IMR-90 (cell line): ENCODE measurements at regions not wholly inside any gene's neighbourhood (a gene's known extent, or its start where the extent isn't known, plus 50 kb on each side); places are given as distances from the start of the nearest gene placed in this dataset.

Experiments
- ATAC-seq: fragments of 200-7000 bp; cut with Tn5 transposase; 2 replicates; pipeline ENCODE4 v1.9.1; 2020; ENCODE audit warnings: low read depth, mild to moderate bottlenecking, moderate library complexity
- BruUV-seq: library from RNA; stranded (reverse); fragments of 400-500 nt; replicated peaks from 2 replicates; lab custom pipeline; 2021; lab: Mats Ljungman, UMichigan
- CTCF ChIA-PET: fragments of 300-600 bp; formaldehyde crosslinking; extraction: SDS; loops from one replicate; lab custom pipeline; 2021; ENCODE audit warnings: antibody characterized with exemption; lab: Yijun Ruan, JAX
- POLR2A ChIA-PET: fragments of 300-600 bp; sonication (Branson Sonifier 250); formaldehyde crosslinking; loops from one replicate; lab custom pipeline; 2022; ENCODE audit warnings: antibody characterized with exemption; ENCODE audit not compliant: unreplicated experiment; lab: Charles Lee
- DNase-seq: peaks from one replicate; pipeline ENCODE4 v3.0.0; 2013
- H2AFZ ChIP-seq: replicated peaks from 2 replicates; pipeline ENCODE3; 2013; ENCODE audit warnings: low read length, mild to moderate bottlenecking; ENCODE audit not compliant: poor library complexity
- H2AK5ac ChIP-seq: 2 replicates; pipeline ENCODE4 v1.6.1; 2013; ENCODE audit warnings: low read depth, low read length, inconsistent platforms
- H2AK9ac ChIP-seq: replicated peaks from 2 replicates; pipeline ENCODE3; 2013; ENCODE audit warnings: mild to moderate bottlenecking, low read depth, low read length, moderate library complexity; ENCODE audit not compliant: poor library complexity
- H2BK120ac ChIP-seq: 2 replicates; pipeline ENCODE4 v1.6.1; 2013; ENCODE audit warnings: low read depth, low read length, inconsistent platforms
- H2BK15ac ChIP-seq: 3 replicates; pipeline ENCODE4 v1.6.1; 2013; ENCODE audit warnings: low read depth, low read length, inconsistent platforms
- H2BK20ac ChIP-seq: 2 replicates; pipeline ENCODE4 v1.6.1; 2013; ENCODE audit warnings: low read depth, mild to moderate bottlenecking, inconsistent platforms, low read length, moderate library complexity
- H2BK5ac ChIP-seq: 2 replicates; pipeline ENCODE4 v1.6.1; 2013; ENCODE audit warnings: mild to moderate bottlenecking, low read depth, low read length, inconsistent platforms; ENCODE audit not compliant: poor library complexity, severe bottlenecking
- H3K14ac ChIP-seq: replicated peaks from 2 replicates; pipeline ENCODE4 v1.6.1; 2013; ENCODE audit warnings: low read depth, low read length, inconsistent platforms
- H3K18ac ChIP-seq: 2 replicates; pipeline ENCODE4 v1.6.1; 2013; ENCODE audit warnings: low read depth, low read length, control low read depth
- H3K23ac ChIP-seq: 2 replicates; pipeline ENCODE4 v1.6.1; 2013; ENCODE audit warnings: low read depth, low read length, inconsistent platforms
- H3K27ac ChIP-seq: 2 replicates; pipeline ENCODE4 v1.5.1; 2013; ENCODE audit warnings: mild to moderate bottlenecking, control low read depth, low read length; ENCODE audit not compliant: insufficient read depth
- H3K27me3 ChIP-seq: 2 replicates; pipeline ENCODE4 v1.6.1; 2013; ENCODE audit warnings: low read length; ENCODE audit not compliant: control insufficient read depth, insufficient read depth
- H3K36me3 ChIP-seq: 2 replicates; pipeline ENCODE4 v1.6.1; 2013; ENCODE audit warnings: low read length, mixed read lengths; ENCODE audit not compliant: control insufficient read depth, insufficient read depth
- H3K4ac ChIP-seq: 2 replicates; pipeline ENCODE4 v1.6.1; 2013; ENCODE audit warnings: low read depth, low read length, inconsistent platforms
- H3K4me1 ChIP-seq: 2 replicates; pipeline ENCODE4 v1.6.1; 2013; ENCODE audit warnings: low read length, mixed read lengths; ENCODE audit not compliant: control insufficient read depth, insufficient read depth
- H3K4me2 ChIP-seq: 2 replicates; pipeline ENCODE4 v1.6.1; 2013; ENCODE audit warnings: low read depth, mild to moderate bottlenecking, control low read depth, low read length, moderate library complexity
- H3K4me3 ChIP-seq: 2 replicates; pipeline ENCODE4 v1.5.1; 2013; ENCODE audit warnings: low read depth, mild to moderate bottlenecking, control low read depth, low read length, moderate library complexity; ENCODE audit not compliant: insufficient read depth
- H3K56ac ChIP-seq: 2 replicates; pipeline ENCODE4 v1.6.1; 2013; ENCODE audit warnings: low read length, inconsistent platforms; ENCODE audit not compliant: insufficient read depth; ENCODE audit errors: extremely low read depth
- H3K79me1 ChIP-seq, 2 experiments: 2 replicates each; pipeline ENCODE4 v1.6.1; 2013; ENCODE audit warnings: low read length in 2 of 2, inconsistent platforms in 1 of 2, low read depth in 1 of 2
- H3K9ac ChIP-seq: 2 replicates; pipeline ENCODE4 v1.6.1; 2013; ENCODE audit warnings: low read depth, low read length, control low read depth
- H3K9me1 ChIP-seq: 2 replicates; pipeline ENCODE4 v1.6.1; 2013; ENCODE audit warnings: low read length, inconsistent platforms; ENCODE audit not compliant: insufficient read depth
- H3K9me3 ChIP-seq: 2 replicates; pipeline ENCODE4 v1.6.1; 2013; ENCODE audit warnings: low read length; ENCODE audit not compliant: control insufficient read depth, insufficient read depth
- H4K20me1 ChIP-seq: 2 replicates; pipeline ENCODE4 v1.6.1; 2013; ENCODE audit warnings: low read length, inconsistent platforms; ENCODE audit not compliant: insufficient read depth
- H4K5ac ChIP-seq: 2 replicates; pipeline ENCODE4 v1.6.1; 2013; ENCODE audit warnings: mild to moderate bottlenecking, low read depth, low read length, control low read depth
- H4K8ac ChIP-seq, 2 experiments: 2 replicates each; pipeline ENCODE4 v1.6.1; 2013; ENCODE audit warnings: low read depth in 2 of 2, low read length in 2 of 2, control low read depth in 1 of 2, inconsistent platforms in 1 of 2
- H4K91ac ChIP-seq: 2 replicates; pipeline ENCODE4 v1.6.1; 2013; ENCODE audit warnings: low read depth, low read length, inconsistent platforms; ENCODE audit not compliant: insufficient read depth
- BHLHE40 ChIP-seq: fragments of 150-350 bp; IDR thresholded peaks from 2 replicates; pipeline ENCODE4 v1.6.1; 2016; ENCODE audit warnings: mild to moderate bottlenecking, low read depth, low read length
- CHD1 ChIP-seq: IDR thresholded peaks from 2 replicates; pipeline ENCODE4 v1.6.1; 2012; ENCODE audit warnings: low read depth, low read length, improper control_type of control experiment
- CTCF ChIP-seq: conservative IDR thresholded peaks from 2 replicates; pipeline ENCODE4 v1.5.1; 2012; ENCODE audit warnings: mild to moderate bottlenecking, low read depth, low read length, improper control_type of control experiment
- ELK1 ChIP-seq: fragments of 150-350 bp; IDR thresholded peaks from 2 replicates; pipeline ENCODE4 v1.6.1; 2016; ENCODE audit warnings: low read depth, mild to moderate bottlenecking, low read length, moderate library complexity, borderline replicate concordance
- FOS ChIP-seq: fragments of 150-350 bp; IDR thresholded peaks from 2 replicates; pipeline ENCODE4 v1.6.1; 2016; ENCODE audit warnings: low read depth, low read length
- MAFK ChIP-seq: IDR thresholded peaks from 2 replicates; pipeline ENCODE4 v1.6.1; 2012; ENCODE audit warnings: low read depth, low read length, improper control_type of control experiment
- MAZ ChIP-seq: IDR thresholded peaks from 2 replicates; pipeline ENCODE4 v1.6.1; 2012; ENCODE audit warnings: low read depth, mild to moderate bottlenecking, low read length, improper control_type of control experiment, moderate library complexity, borderline replicate concordance
- MXI1 ChIP-seq: IDR thresholded peaks from 2 replicates; pipeline ENCODE4 v1.6.1; 2012; ENCODE audit warnings: low read depth, mild to moderate bottlenecking, low read length, moderate library complexity, borderline replicate concordance
- NFE2L2 ChIP-seq: fragments of 150-350 bp; IDR thresholded peaks from 2 replicates; pipeline ENCODE4 v1.6.1; 2016; ENCODE audit warnings: low read depth, mild to moderate bottlenecking, low read length
- POLR2A ChIP-seq: IDR thresholded peaks from 2 replicates; pipeline ENCODE4 v1.6.1; 2012; ENCODE audit warnings: mild to moderate bottlenecking, low read depth, low read length
- RAD21 ChIP-seq: IDR thresholded peaks from 2 replicates; pipeline ENCODE4 v1.6.1; 2012; ENCODE audit warnings: low read length, improper control_type of control experiment
- RCOR1 ChIP-seq: IDR thresholded peaks from 2 replicates; pipeline ENCODE4 v1.6.1; 2012; ENCODE audit warnings: mild to moderate bottlenecking, low read length, improper control_type of control experiment; ENCODE audit not compliant: insufficient replicate concordance
- RFX5 ChIP-seq: IDR thresholded peaks from 2 replicates; pipeline ENCODE4 v1.8.0; 2012; ENCODE audit warnings: low read depth, mild to moderate bottlenecking, low read length, moderate library complexity
- USF2 ChIP-seq: fragments of 150-350 bp; IDR thresholded peaks from 2 replicates; pipeline ENCODE4 v1.6.1; 2017; ENCODE audit warnings: mild to moderate bottlenecking, antibody characterized with exemption, low read length, low read depth
- WGBS, 2 experiments: methylation state at CpG; one replicate each; pipeline versions ENCODE4 v1.1.5 to v1.1.7; 2013; ENCODE audit warnings: missing lambda C conversion rate in 2 of 2; ENCODE audit not compliant: insufficient read length in 1 of 2; ENCODE audit errors: extremely low coverage in 2 of 2; 5-methylcytosine and 5-hydroxymethylcytosine counted together
- dilution Hi-C: fragments of 300-500 bp; cut with HindIII; formaldehyde crosslinking; loops from one replicate; pipeline ENCODE4 v1.14.3; 2018; ENCODE audit warnings: low sequenced_read_pairs; ENCODE audit not compliant: unreplicated experiment
- in situ Hi-C: fragments of 300-500 bp; cut with MboI; formaldehyde crosslinking; loops from 3 replicates; pipeline ENCODE4 v1.14.3; 2019; ENCODE audit warnings: low sequenced_read_pairs, inconsistent platforms, mixed read lengths
- intact Hi-C: fragments of 100-400 bp; cut with micrococcal nuclease; formaldehyde crosslinking; loops from 2 replicates; pipeline ENCODE4 v1.10.0; 2022

GRCh38 chr1:228838717-228839500 is 103.6 kb downstream of the RHOU start:
- no peak overlapping the region for H3K23ac ChIP-seq
- no peak overlapping the region for H3K14ac ChIP-seq
- dilution Hi-C loops, result no loop called here
- peaks cover 18% of the 10 kb centered on the region for H3K4me1 ChIP-seq
- no peak overlapping the region for H3K9ac ChIP-seq
- in situ Hi-C loops, result no loop called here
- no peak overlapping the region for H4K5ac ChIP-seq
- H3K4me2 ChIP-seq, result no peak overlapping the region
- H4K20me1 ChIP-seq, result no peaks in the 10 kb centered on the region
- 0 out of 3 replicates have a peak overlapping the region, but pooled peaks have one; percentile 1 for H2BK15ac ChIP-seq
- no peak overlapping the region for H3K4me3 ChIP-seq
- CTCF ChIA-PET, result interaction anchor here (1.0 to 1.2 kb wide), 2 partner anchors 10 to 14 kb away, joined by 3 to 4 read pairs; no protein-coding TSS in a partner anchor
- ATAC-seq, result peak; percentile 27
- H2AFZ ChIP-seq, result no peak overlapping the region
- peak overlapping the region; percentile 45 for H2BK120ac ChIP-seq
- H2BK20ac ChIP-seq, result peak overlapping the region; percentile 11; the same call in 1 of the 2 replicates
- BruUV-seq, result no TSS peak
- H2AK5ac ChIP-seq, result peak overlapping the region; percentile 65
- POLR2A ChIA-PET, result no interaction called here
- no peaks in the 10 kb centered on the region for H3K36me3 ChIP-seq
- no CpG with 5 or more reads among the region's 8 CpGs for WGBS, 2 experiments
- no peak overlapping the region for H3K56ac ChIP-seq
- H3K4ac ChIP-seq, result peak overlapping the region; percentile 39; the same call in 1 of the 2 replicates
- DNase-seq, result peak; percentile 78
- intact Hi-C loops, result loop anchor here (10.0 kb wide), 1 partner anchor 386 kb away; no protein-coding TSS in a partner anchor
- no peak overlapping the region for H2BK5ac ChIP-seq
- H3K9me1 ChIP-seq, result peaks cover 4% of the 10 kb centered on the region; the same call in 1 of the 2 replicates
- peak overlapping the region in 1 of 2 experiments; percentile 31; a peak in 1 of 4 replicates for H4K8ac ChIP-seq
- H2AK9ac ChIP-seq, result peak overlapping the region; percentile 34
- peaks cover 7% of the 10 kb centered on the region for H3K27me3 ChIP-seq
- 0 out of 2 replicates have a peak overlapping the region, but pooled peaks have one; percentile 24 for H3K18ac ChIP-seq
- peak overlapping the region; percentile 3; the same call in 1 of the 2 replicates for H3K27ac ChIP-seq
- peak overlapping the region; percentile 58; the same call in 1 of the 2 replicates for H4K91ac ChIP-seq
- H3K9me3 ChIP-seq, result 0 out of 2 replicates have a peak, but pooled peaks cover 3% of the 10 kb centered on the region
- no peaks in the 10 kb centered on the region for H3K79me1 ChIP-seq
- TF ChIP-seq FOS, result peak; percentile 59; the same call in 1 of the 2 replicates
- TF ChIP-seq POLR2A, result no peak
- TF ChIP-seq MAFK, result no peak
- no peak for TF ChIP-seq USF2
- no peak for TF ChIP-seq RAD21
- no peak for TF ChIP-seq CHD1
- no peak for TF ChIP-seq RFX5
- no peak for TF ChIP-seq CTCF
- TF ChIP-seq NFE2L2, result no peak
- TF ChIP-seq MXI1, result no peak
- no peak for TF ChIP-seq ELK1
- peak; percentile 88 for TF ChIP-seq RCOR1
- TF ChIP-seq BHLHE40, result no peak
- no peak for TF ChIP-seq MAZ
